ENCODE measurements at regions not wholly inside any gene's neighbourhood (a gene's known extent, or its start where the extent isn't known, plus 50 kb on each side); places are given as distances from the start of the nearest gene placed in this dataset.
"Not testable (repeated sequence)": the region's sequence is repeated elsewhere in the genome, so short reads cannot be mapped to it uniquely, and the experiment has no call there.

GRCh38 chr3:33977227-33977626, 178.8 kb downstream of the PDCD6IP start:
- DNase-seq (ENCODE audit: insufficient read length, low spot score) (no peak), FAIRE-seq (no peak)
- no peak for TF ChIP-seq TAF1 (IDR thresholded peaks at IDR 0.05; ENCODE audit: low read depth, low read length)
- TF ChIP-seq SPI1 (IDR thresholded peaks at IDR 0.05; ENCODE audit: low read depth, low read length), result no peak
- no peak for TF ChIP-seq POLR2A (IDR thresholded peaks at IDR 0.05; ENCODE audit: low read depth, low read length)
- TF ChIP-seq PAX5 (IDR thresholded peaks at IDR 0.05; ENCODE audit: insufficient read depth, low read length, severe bottlenecking), result no peak
- no peak for TF ChIP-seq POU2F2 (IDR thresholded peaks at IDR 0.05; ENCODE audit: low read depth, low read length)
- no peak for TF ChIP-seq POLR2AphosphoS5 (IDR thresholded peaks at IDR 0.05; ENCODE audit: low read depth, low read length)

DNA sequence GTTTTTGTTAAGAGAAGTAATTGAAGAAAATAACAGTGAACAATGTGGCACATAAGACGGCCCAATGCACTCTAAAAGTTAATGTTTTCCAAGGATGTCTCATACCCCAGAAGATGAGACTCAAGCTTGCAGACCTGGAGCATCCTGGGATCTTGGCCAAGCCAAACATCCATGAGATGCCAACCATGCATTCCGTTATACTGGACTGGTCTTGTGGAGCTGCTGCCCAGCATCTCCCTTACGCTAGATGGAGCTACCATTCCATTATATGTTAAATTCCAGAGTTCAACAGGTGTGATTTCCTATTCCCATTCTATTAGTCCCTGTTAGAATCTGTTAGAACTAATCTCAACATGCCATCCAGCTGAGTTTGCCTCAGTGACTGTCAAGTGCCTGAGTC, 181.8 kb downstream of the PDCD6IP start:
- FAIRE-seq (no peak), DNase-seq (ENCODE audit: insufficient read length, low spot score) (no peak)
- TF ChIP-seq SPI1 (IDR thresholded peaks at IDR 0.05; ENCODE audit: low read depth, low read length), result no peak

DNA sequence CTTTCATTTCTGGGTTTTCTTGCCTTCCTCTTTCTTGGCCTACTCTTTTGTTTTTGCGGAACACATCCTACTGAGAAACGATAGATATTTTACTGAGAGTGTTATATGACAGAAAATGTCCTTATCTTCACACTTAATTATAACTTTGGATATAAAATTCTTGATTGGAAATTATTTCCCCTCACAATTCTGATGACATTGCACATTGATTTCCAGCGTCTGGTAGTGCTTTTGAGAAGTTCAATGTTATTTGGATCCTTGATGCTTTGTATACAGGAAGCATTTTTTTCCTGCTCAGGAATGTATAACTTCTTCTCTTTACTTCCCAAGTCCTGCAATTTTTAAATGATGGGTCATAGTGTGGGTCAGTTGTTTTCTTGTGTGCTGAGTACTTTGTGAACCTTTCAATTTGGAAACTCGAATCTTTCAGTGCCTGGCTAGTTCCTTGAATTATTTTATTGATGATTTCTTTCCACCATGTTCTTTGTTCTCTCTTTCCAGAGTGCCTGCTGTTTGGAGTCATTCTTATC, 183.9 kb downstream of the PDCD6IP start:
- FAIRE-seq, result no peak

DNA sequence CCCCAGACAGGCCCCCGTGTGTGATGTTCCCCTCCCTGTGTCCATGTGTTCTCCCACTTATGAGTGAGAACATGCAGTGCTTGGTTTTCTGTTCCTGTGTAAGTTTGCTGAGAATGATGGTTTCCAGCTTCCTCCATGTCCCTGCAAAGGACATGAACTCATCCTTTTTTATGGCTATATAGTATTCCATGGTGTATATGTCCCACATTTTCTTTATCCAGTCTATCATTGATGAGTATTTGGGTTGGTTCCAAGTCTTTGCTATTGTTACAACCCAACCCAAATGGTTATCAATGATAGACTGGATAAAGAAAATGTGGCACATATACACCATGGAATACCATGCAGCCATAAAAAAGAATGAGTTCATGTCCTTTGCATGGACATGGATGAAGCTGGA, 184.5 kb downstream of the PDCD6IP start:
- not testable (repeated sequence) for DNase-seq (ENCODE audit: insufficient read length, low spot score); FAIRE-seq

More for the DNA sequence above, 183.9 kb downstream of the PDCD6IP start:
- TF ChIP-seq POU2F2 (IDR thresholded peaks at IDR 0.05; ENCODE audit: low read depth, low read length) (no peak), POLR2A (IDR thresholded peaks at IDR 0.05; ENCODE audit: low read depth, low read length) (no peak), POLR2AphosphoS5 (IDR thresholded peaks at IDR 0.05; ENCODE audit: low read depth, low read length) (no peak), TAF1 (IDR thresholded peaks at IDR 0.05; ENCODE audit: low read depth, low read length) (no peak), SPI1 (IDR thresholded peaks at IDR 0.05; ENCODE audit: low read depth, low read length) (no peak), PAX5 (IDR thresholded peaks at IDR 0.05; ENCODE audit: insufficient read depth, low read length, severe bottlenecking) (no peak)
- DNase-seq (ENCODE audit: insufficient read length, low spot score), result no peak

- FAIRE-seq, result no peak
- DNase-seq (ENCODE audit: insufficient read length, low spot score), result no peak
- no peak for TF ChIP-seq POLR2A (IDR thresholded peaks at IDR 0.05; ENCODE audit: low read depth, low read length)
- TF ChIP-seq TAF1 (IDR thresholded peaks at IDR 0.05; ENCODE audit: low read depth, low read length), result no peak
- TF ChIP-seq PAX5 (IDR thresholded peaks at IDR 0.05; ENCODE audit: insufficient read depth, low read length, severe bottlenecking), result no peak
- TF ChIP-seq POLR2AphosphoS5 (IDR thresholded peaks at IDR 0.05; ENCODE audit: low read depth, low read length), result no peak
- TF ChIP-seq POU2F2 (IDR thresholded peaks at IDR 0.05; ENCODE audit: low read depth, low read length), result no peak
- TF ChIP-seq SPI1 (IDR thresholded peaks at IDR 0.05; ENCODE audit: low read depth, low read length), result no peak
These were observed 190.8 kb downstream of the PDCD6IP start for GRCh38 chr3:33989229-33989628.

DNA sequence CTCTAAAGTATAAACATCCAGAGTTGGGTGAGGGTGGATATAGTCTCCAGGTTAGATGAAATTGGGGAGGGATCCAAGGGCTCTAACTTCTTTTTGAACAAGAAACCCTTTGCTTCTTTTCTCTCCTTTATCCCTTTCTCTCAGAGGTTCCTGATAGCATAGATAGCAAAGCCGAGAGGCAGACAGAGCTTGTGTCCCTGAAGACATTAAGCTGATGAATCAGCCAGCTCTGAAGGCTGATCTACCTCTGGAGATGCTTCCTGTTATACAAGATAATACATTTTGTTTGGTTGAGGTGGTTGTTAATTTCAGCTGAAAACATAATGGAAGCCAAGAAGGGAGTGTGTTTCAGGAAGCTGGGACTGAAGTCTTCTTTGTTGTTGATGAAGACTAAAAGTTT, 193.2 kb downstream of the PDCD6IP start:
- TF ChIP-seq POU2F2 (IDR thresholded peaks at IDR 0.05; ENCODE audit: low read depth, low read length), result no peak
- no peak for TF ChIP-seq TAF1 (IDR thresholded peaks at IDR 0.05; ENCODE audit: low read depth, low read length)
- TF ChIP-seq PAX5 (IDR thresholded peaks at IDR 0.05; ENCODE audit: insufficient read depth, low read length, severe bottlenecking), result no peak
- TF ChIP-seq POLR2AphosphoS5 (IDR thresholded peaks at IDR 0.05; ENCODE audit: low read depth, low read length), result no peak
- TF ChIP-seq SPI1 (IDR thresholded peaks at IDR 0.05; ENCODE audit: low read depth, low read length), result no peak
- no peak for TF ChIP-seq POLR2A (IDR thresholded peaks at IDR 0.05; ENCODE audit: low read depth, low read length)
- DNase-seq (ENCODE audit: insufficient read length, low spot score), result no peak
- no peak for FAIRE-seq

DNA sequence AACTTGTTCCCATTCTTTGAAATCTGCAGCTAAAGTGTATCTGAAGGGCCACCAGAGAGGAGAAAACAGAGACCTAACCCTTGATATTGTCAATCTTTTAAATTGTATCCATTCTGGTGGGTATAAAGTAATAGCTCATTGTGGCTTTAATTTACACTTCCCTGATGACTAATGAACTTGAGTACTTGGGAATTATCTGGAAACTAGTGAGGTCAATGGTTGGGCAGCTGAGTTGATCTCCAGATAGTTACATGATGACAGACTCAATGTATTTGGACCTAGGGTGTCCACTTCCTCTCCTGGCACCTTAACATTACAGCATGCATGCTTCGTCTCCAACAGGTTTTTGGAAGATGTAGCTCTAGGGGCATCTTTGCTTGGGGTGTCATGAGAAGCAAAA, 195.2 kb downstream of the PDCD6IP start:
- TF ChIP-seq SPI1 (IDR thresholded peaks at IDR 0.05; ENCODE audit: low read depth, low read length) (no peak), POU2F2 (IDR thresholded peaks at IDR 0.05; ENCODE audit: low read depth, low read length) (no peak), PAX5 (IDR thresholded peaks at IDR 0.05; ENCODE audit: insufficient read depth, low read length, severe bottlenecking) (no peak), POLR2A (IDR thresholded peaks at IDR 0.05; ENCODE audit: low read depth, low read length) (no peak), TAF1 (IDR thresholded peaks at IDR 0.05; ENCODE audit: low read depth, low read length) (no peak)
- no peak for DNase-seq (ENCODE audit: insufficient read length, low spot score)
- FAIRE-seq, result no peak

- TF ChIP-seq POLR2A (IDR thresholded peaks at IDR 0.05; ENCODE audit: low read depth, low read length), result no peak
- no peak for TF ChIP-seq PAX5 (IDR thresholded peaks at IDR 0.05; ENCODE audit: insufficient read depth, low read length, severe bottlenecking)
- no peak for TF ChIP-seq TAF1 (IDR thresholded peaks at IDR 0.05; ENCODE audit: low read depth, low read length)
- no peak for TF ChIP-seq SPI1 (IDR thresholded peaks at IDR 0.05; ENCODE audit: low read depth, low read length)
- TF ChIP-seq POLR2AphosphoS5 (IDR thresholded peaks at IDR 0.05; ENCODE audit: low read depth, low read length), result no peak
- no peak for TF ChIP-seq POU2F2 (IDR thresholded peaks at IDR 0.05; ENCODE audit: low read depth, low read length)
- no peak for FAIRE-seq
These were observed 196.1 kb downstream of the PDCD6IP start for GRCh38 chr3:33994568-33994967.

GRCh38 chr3:34000301-34000700, 201.9 kb downstream of the PDCD6IP start:
- FAIRE-seq, result no peak
- TF ChIP-seq POLR2A (IDR thresholded peaks at IDR 0.05; ENCODE audit: low read depth, low read length) (no peak), SPI1 (IDR thresholded peaks at IDR 0.05; ENCODE audit: low read depth, low read length) (no peak), TAF1 (IDR thresholded peaks at IDR 0.05; ENCODE audit: low read depth, low read length) (no peak), POU2F2 (IDR thresholded peaks at IDR 0.05; ENCODE audit: low read depth, low read length) (no peak), PAX5 (IDR thresholded peaks at IDR 0.05; ENCODE audit: insufficient read depth, low read length, severe bottlenecking) (no peak), POLR2AphosphoS5 (IDR thresholded peaks at IDR 0.05; ENCODE audit: low read depth, low read length) (no peak)
- DNase-seq (ENCODE audit: insufficient read length, low spot score), result no peak

More at GRCh38 chr3:33994568-33994967, 196.1 kb downstream of the PDCD6IP start:
- no peak for DNase-seq (ENCODE audit: insufficient read length, low spot score)

GRCh38 chr3:34001022-34001421, 202.6 kb downstream of the PDCD6IP start:
- no peak for TF ChIP-seq PAX5 (IDR thresholded peaks at IDR 0.05; ENCODE audit: insufficient read depth, low read length, severe bottlenecking)
- TF ChIP-seq SPI1 (IDR thresholded peaks at IDR 0.05; ENCODE audit: low read depth, low read length), result no peak
- no peak for TF ChIP-seq POLR2AphosphoS5 (IDR thresholded peaks at IDR 0.05; ENCODE audit: low read depth, low read length)
- TF ChIP-seq TAF1 (IDR thresholded peaks at IDR 0.05; ENCODE audit: low read depth, low read length), result no peak
- TF ChIP-seq POU2F2 (IDR thresholded peaks at IDR 0.05; ENCODE audit: low read depth, low read length), result no peak
- no peak for TF ChIP-seq POLR2A (IDR thresholded peaks at IDR 0.05; ENCODE audit: low read depth, low read length)
- no peak for DNase-seq (ENCODE audit: insufficient read length, low spot score)
- FAIRE-seq, result no peak
